AG09319 (cell line): ENCODE measurements at regions not wholly inside any gene's neighbourhood (a gene's known extent, or its start where the extent isn't known, plus 50 kb on each side); places are given as distances from the start of the nearest gene placed in this dataset.

ENCODE experiments used
- DNase-seq: peaks from one replicate; pipeline ENCODE4 v3.0.0-alpha.2; 2010; ENCODE audit warnings: low read depth; ENCODE audit errors: extremely low read depth
- CTCF ChIP-seq: IDR thresholded peaks from 2 replicates; pipeline ENCODE4 v1.5.1; 2011; ENCODE audit warnings: low read depth, mild to moderate bottlenecking, inconsistent platforms, low read length, moderate library complexity

GRCh38 chr7:1297017-1297960 lies 64.6 kb downstream of the UNCX start:
- no peak for TF ChIP-seq CTCF
- no peak for DNase-seq

- TF ChIP-seq CTCF = no peak
- DNase-seq = no peak
Measured at GRCh38 chr7:1298051-1298930, 65.6 kb downstream of the UNCX start.

DNA sequence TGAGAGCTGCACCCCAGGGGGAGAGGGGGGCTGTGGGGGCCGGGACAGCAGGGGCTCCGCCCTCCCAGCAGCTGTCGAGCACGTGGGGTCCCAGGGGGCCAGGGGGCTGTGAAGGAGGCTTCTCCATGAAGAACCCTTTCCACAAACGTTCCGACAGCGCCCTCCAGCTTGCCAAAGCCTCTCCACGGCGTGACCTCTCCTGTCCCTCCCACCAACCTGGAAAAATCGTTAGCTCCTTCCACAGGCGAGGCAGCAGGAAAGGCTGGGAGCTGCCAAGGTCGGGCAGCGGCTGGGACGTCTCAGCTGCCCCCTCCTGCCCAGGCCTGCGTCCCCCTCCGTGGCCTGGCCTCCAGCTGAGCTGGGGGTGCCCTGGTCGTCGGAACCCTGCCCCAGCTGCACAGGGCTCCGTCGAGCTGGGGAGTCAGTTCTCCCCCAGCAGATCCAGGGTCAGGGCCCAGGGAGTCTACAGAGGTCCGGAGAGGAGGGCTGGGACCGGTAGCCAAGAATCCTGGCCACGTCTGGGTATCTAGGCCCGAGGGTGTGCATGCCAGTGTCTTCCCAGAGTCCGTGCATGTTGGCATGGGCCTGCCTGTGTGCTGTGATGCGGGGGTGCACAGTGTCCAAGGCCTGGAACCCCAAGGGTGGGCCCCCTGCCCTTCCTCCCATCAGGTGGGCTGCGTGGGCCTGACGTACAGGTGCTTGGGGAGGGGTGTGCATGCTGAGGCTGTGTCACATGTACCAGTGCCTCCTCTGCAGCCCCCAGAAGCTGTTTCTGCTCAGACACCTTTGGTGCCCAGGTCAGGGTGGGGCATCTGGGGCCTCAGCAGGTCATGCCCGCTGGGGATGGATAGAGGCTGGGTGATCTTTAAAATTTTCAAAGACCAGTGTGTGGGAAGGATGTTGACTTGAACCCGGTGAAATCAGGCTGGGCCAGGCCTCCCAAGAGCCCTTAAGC lies 66.5 kb downstream of the UNCX start:
- TF ChIP-seq CTCF = no peak
- DNase-seq = no peak

DNA sequence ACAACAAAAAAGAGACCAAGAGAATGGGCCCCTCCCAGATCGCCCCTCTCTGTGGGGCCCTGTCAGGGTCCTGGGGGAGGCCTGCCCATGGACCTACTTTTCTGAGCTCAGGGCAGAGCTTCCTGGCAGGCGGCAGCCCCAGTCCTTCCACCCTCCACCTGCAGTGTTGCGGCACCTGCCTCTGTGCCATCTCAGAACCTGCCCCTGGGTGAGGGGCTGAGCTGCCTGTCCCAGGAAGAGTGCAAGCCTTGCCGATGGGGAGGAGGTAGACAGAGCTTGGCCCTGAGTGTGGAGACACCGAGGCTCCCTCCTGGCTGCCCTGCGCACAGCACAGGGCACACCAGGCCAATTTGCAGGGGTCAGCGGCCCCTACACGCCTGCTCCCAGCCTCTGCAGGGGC lies 67.5 kb downstream of the UNCX start:
- no peak for TF ChIP-seq CTCF
- no peak for DNase-seq

GRCh38 chr7:1300636-1301035 lies 68.0 kb downstream of the UNCX start:
- no peak for TF ChIP-seq CTCF
- no peak for DNase-seq

GRCh38 chr7:1301054-1301881 lies 68.6 kb downstream of the UNCX start:
- no peak for TF ChIP-seq CTCF
- no peak for DNase-seq
